PC-9 (cell line): ENCODE measurements at regions not wholly inside any gene's neighbourhood (a gene's known extent, or its start where the extent isn't known, plus 50 kb on each side); places are given as distances from the start of the nearest gene placed in this dataset.
A peak's percentile ranks its signal among the peaks of the same experiment; 100 is the strongest.

Experiments
- BruUV-seq: library from RNA; stranded (reverse); fragments of 400-500 nt; replicated peaks from 2 replicates; lab custom pipeline; 2021; lab: Mats Ljungman, UMichigan
- CTCF ChIA-PET: fragments of 300-600 bp; sonication (Branson Sonifier 250); formaldehyde crosslinking; loops from one replicate; lab custom pipeline; 2022; ENCODE audit warnings: antibody characterized with exemption; lab: Charles Lee
- POLR2A ChIA-PET: fragments of 300-600 bp; sonication (Branson Sonifier 250); formaldehyde crosslinking; loops from one replicate; lab custom pipeline; 2022; ENCODE audit warnings: antibody characterized with exemption; ENCODE audit not compliant: unreplicated experiment; lab: Charles Lee
- DNase-seq, 2 experiments: peaks; one replicate each; pipeline versions ENCODE4 v3.0.0 to v3.0.0-alpha.2; 2015 to 2022; ENCODE audit warnings: mixed read lengths in 1 of 2
- H2AFZ ChIP-seq: fragments of 200-600 bp; sonication (generic); 2 replicates; pipeline ENCODE4 v1.8.1; 2017; ENCODE audit warnings: antibody characterized with exemption
- H3F3A ChIP-seq: fragments of 200-600 bp; sonication (generic); 2 replicates; pipeline ENCODE4 v1.8.1; 2017; ENCODE audit warnings: antibody characterized with exemption, mild to moderate bottlenecking, low read depth; ENCODE audit not compliant: insufficient read depth
- H3K27ac ChIP-seq: fragments of 200-600 bp; sonication (generic); 2 replicates; pipeline ENCODE4 v1.6.1; 2016; ENCODE audit warnings: mixed run types
- H3K27me3 ChIP-seq: fragments of 200-600 bp; sonication (generic); 2 replicates; pipeline ENCODE4 v1.6.1; 2016; ENCODE audit warnings: low read depth, mixed run types; ENCODE audit not compliant: insufficient read depth
- H3K36me3 ChIP-seq: fragments of 200-600 bp; sonication (generic); 2 replicates; pipeline ENCODE4 v1.6.1; 2016; ENCODE audit warnings: low read depth, mixed run types
- H3K4me1 ChIP-seq: fragments of 200-600 bp; sonication (generic); replicated peaks from 2 replicates; pipeline ENCODE4 v1.6.1; 2016; ENCODE audit warnings: mixed run types; ENCODE audit not compliant: insufficient read depth
- H3K4me2 ChIP-seq: fragments of 200-600 bp; sonication (generic); 2 replicates; pipeline ENCODE4 v1.6.1; 2017; ENCODE audit warnings: mixed run types
- H3K4me3 ChIP-seq: fragments of 200-600 bp; sonication (generic); 2 replicates; pipeline ENCODE4 v1.6.1; 2016; ENCODE audit warnings: mixed run types
- H3K79me2 ChIP-seq: fragments of 200-600 bp; sonication (generic); 2 replicates; pipeline ENCODE4 v1.6.1; 2017; ENCODE audit warnings: low read depth, mixed run types
- H3K9me2 ChIP-seq: fragments of 200-600 bp; sonication (generic); 2 replicates; pipeline ENCODE4 v1.8.1; 2017; ENCODE audit warnings: mild to moderate bottlenecking; ENCODE audit not compliant: insufficient read depth
- H3K9me3 ChIP-seq: fragments of 200-600 bp; sonication (generic); 2 replicates; pipeline ENCODE4 v1.8.1; 2016; ENCODE audit warnings: low read depth; ENCODE audit not compliant: insufficient read depth
- H4K20me1 ChIP-seq: fragments of 200-600 bp; sonication (generic); 2 replicates; pipeline ENCODE4 v1.8.1; 2017; ENCODE audit not compliant: insufficient read depth
- CTCF ChIP-seq: fragments of 200-600 bp; sonication (generic); conservative IDR thresholded peaks from 2 replicates; pipeline ENCODE4 v1.6.1; 2017; ENCODE audit warnings: mixed run types, antibody characterized with exemption, mild to moderate bottlenecking, moderate library complexity
- EZH2 ChIP-seq: fragments of 200-600 bp; sonication (generic); IDR thresholded peaks from 2 replicates; pipeline ENCODE4 v1.8.0; 2017; ENCODE audit warnings: antibody characterized with exemption, low read depth
- intact Hi-C: fragments of 100-400 bp; cut with micrococcal nuclease; formaldehyde crosslinking; loops from one replicate; pipeline ENCODE4 v1.10.0; 2022; ENCODE audit not compliant: unreplicated experiment

- CTCF ChIA-PET, result no interaction called here
These were observed 132.6 kb downstream of the PLK2 start for GRCh38 chr5:58327289-58327688.

DNA sequence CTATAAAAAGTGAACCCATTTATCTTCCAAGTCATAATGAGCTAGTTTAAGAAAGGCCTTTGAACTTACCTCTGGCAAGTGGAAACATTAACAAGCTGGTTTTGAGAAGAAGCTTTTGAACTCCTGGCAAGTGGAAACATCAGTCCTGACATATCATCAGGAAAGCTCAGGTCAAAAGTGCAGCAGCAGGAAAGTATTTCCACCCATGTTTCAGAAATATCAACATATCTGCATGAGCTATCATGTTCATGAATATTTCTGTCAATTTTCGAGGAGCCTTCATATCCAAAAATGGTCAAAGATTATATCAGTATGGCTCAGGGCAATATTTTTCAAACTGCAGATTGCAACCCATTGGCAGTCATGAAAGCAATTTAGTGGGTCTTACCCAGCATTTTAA, 133.9 kb downstream of the PLK2 start:
- no peak overlapping the region for H3K4me3 ChIP-seq
- H3K36me3 ChIP-seq, result no peaks in the 10 kb centered on the region
- H3K9me3 ChIP-seq, result no peaks in the 10 kb centered on the region; the same call in 1 of the 2 replicates
- no peak for DNase-seq
- no TSS peak for BruUV-seq
- H3K4me1 ChIP-seq, result peaks cover 8% of the 10 kb centered on the region
- H3K9me2 ChIP-seq, result no peaks in the 10 kb centered on the region
- ChIA-PET POLR2A (no interaction called here), CTCF (no interaction called here)
- no peaks in the 10 kb centered on the region for H3K79me2 ChIP-seq
- H3F3A ChIP-seq, result peaks cover 10% of the 10 kb centered on the region
- no peak for TF ChIP-seq CTCF
- no peak for TF ChIP-seq EZH2
- H3K4me2 ChIP-seq, result no peak overlapping the region
- H3K27ac ChIP-seq, result no peak overlapping the region
- H4K20me1 ChIP-seq, result no peaks in the 10 kb centered on the region
- H2AFZ ChIP-seq, result no peak overlapping the region
- no peaks in the 10 kb centered on the region for H3K27me3 ChIP-seq
- intact Hi-C loops, result no loop called here

More at GRCh38 chr5:58327289-58327688, 132.6 kb downstream of the PLK2 start:
- intact Hi-C loops, result no loop called here
- Histone ChIP-seq H4K20me1 (no peaks in the 10 kb centered on the region), H3K4me2 (no peak overlapping the region), H3K36me3 (no peaks in the 10 kb centered on the region), H3K9me2 (no peaks in the 10 kb centered on the region), H3K4me3 (no peak overlapping the region), H3K9me3 (no peaks in the 10 kb centered on the region; the same call in 1 of the 2 replicates), H3F3A (peaks cover 14% of the 10 kb centered on the region), H3K79me2 (no peaks in the 10 kb centered on the region), H3K27me3 (no peaks in the 10 kb centered on the region), H3K27ac (no peak overlapping the region), H3K4me1 (peaks cover 12% of the 10 kb centered on the region), H2AFZ (no peak overlapping the region)
- POLR2A ChIA-PET, result interaction anchor here (0.7 kb wide), 1 partner anchor 46 kb away, joined by 3 read pairs; no protein-coding TSS in a partner anchor
- no peak for TF ChIP-seq CTCF
- TF ChIP-seq EZH2, result no peak
- BruUV-seq, result no TSS peak
- no peak for DNase-seq

- Histone ChIP-seq H3K9me2 (no peaks in the 10 kb centered on the region), H2AFZ (peak overlapping the region; percentile 31; the same call in 1 of the 2 replicates), H3K27me3 (no peaks in the 10 kb centered on the region), H3K4me3 (no peak overlapping the region), H3K27ac (no peak overlapping the region), H3F3A (no peaks in the 10 kb centered on the region), H3K36me3 (no peaks in the 10 kb centered on the region), H4K20me1 (no peaks in the 10 kb centered on the region), H3K4me1 (no peaks in the 10 kb centered on the region), H3K9me3 (peaks cover 4% of the 10 kb centered on the region; the same call in 1 of the 2 replicates), H3K79me2 (no peaks in the 10 kb centered on the region), H3K4me2 (no peak overlapping the region)
- ChIA-PET POLR2A (interaction anchor here (0.6 kb wide), 1 partner anchor 69 kb away, joined by 14 read pairs; no protein-coding TSS in a partner anchor), CTCF (no interaction called here)
- no TSS peak for BruUV-seq
- intact Hi-C loops, result no loop called here
- TF ChIP-seq CTCF, result no peak
- TF ChIP-seq EZH2, result no peak
- no peak for DNase-seq
These were observed 137.4 kb downstream of the PLK2 start for GRCh38 chr5:58322453-58322852.
